Activated CD8-positive, alpha-beta memory T cell treated with anti-CD3 and anti-CD28 coated beads, Interleukin-2, amount 10 ng/mL, durations not matched to agents 7 days and 5 days (primary cell): ENCODE measurements at regions not wholly inside any gene's neighbourhood (a gene's known extent, or its start where the extent isn't known, plus 50 kb on each side); places are given as distances from the start of the nearest gene placed in this dataset.
"Not testable (repeated sequence)": the region's sequence is repeated elsewhere in the genome, so short reads cannot be mapped to it uniquely, and the experiment has no call there.

Experiments
- ATAC-seq: fragments of 150-1000 bp; cut with Tn5 transposase; one replicate; pipeline ENCODE4 v1.10.0; 2021; ENCODE audit warnings: moderate library complexity
- CTCF ChIA-PET: fragments of 350-600 bp; sonication (Branson Sonifier 250); formaldehyde crosslinking; loops from one replicate; lab custom pipeline; 2021; ENCODE audit warnings: antibody characterized with exemption; lab: Charles Lee
- DNase-seq: peaks from one replicate; pipeline ENCODE4 v3.0.0-alpha.2; 2020
- H3K27ac Mint-ChIP-seq: one replicate; pipeline ENCODE4 v1.8.0; 2021; ENCODE audit warnings: mild to moderate bottlenecking, mixed read lengths
- H3K27me3 Mint-ChIP-seq: one replicate; pipeline ENCODE4 v1.8.0; 2021; ENCODE audit warnings: mixed read lengths
- H3K36me3 Mint-ChIP-seq: one replicate; pipeline ENCODE4 v1.8.0; 2021; ENCODE audit warnings: mild to moderate bottlenecking, mixed read lengths
- H3K4me1 Mint-ChIP-seq: one replicate; pipeline ENCODE4 v1.8.0; 2021; ENCODE audit warnings: mixed read lengths
- H3K4me3 Mint-ChIP-seq: one replicate; pipeline ENCODE4 v1.8.0; 2021; ENCODE audit warnings: mild to moderate bottlenecking, moderate library complexity, mixed read lengths
- H3K9me3 Mint-ChIP-seq: one replicate; pipeline ENCODE4 v1.8.0; 2022; ENCODE audit warnings: low read depth, mixed read lengths

GRCh38 chr20:47988676-47989075 lies 203.4 kb upstream of the SULF2 start:
- CTCF ChIA-PET = no interaction called here
- Mint-ChIP-seq H3K27me3 (peaks cover 9% of the 10 kb centered on the region), H3K9me3 (no peaks in the 10 kb centered on the region)

GRCh38 chr20:47985092-47985850 lies 200.0 kb upstream of the SULF2 start:
- Mint-ChIP-seq H3K27me3 (peaks cover 5% of the 10 kb centered on the region), H3K27ac (no peak overlapping the region), H3K4me1 (no peaks in the 10 kb centered on the region), H3K36me3 (no peaks in the 10 kb centered on the region), H3K9me3 (no peaks in the 10 kb centered on the region), H3K4me3 (no peak overlapping the region)
- ATAC-seq = no peak
- CTCF ChIA-PET = no interaction called here
- no peak for DNase-seq

More at GRCh38 chr20:47988676-47989075, 203.4 kb upstream of the SULF2 start:
- ATAC-seq = no peak
- Mint-ChIP-seq H3K36me3 (no peaks in the 10 kb centered on the region), H3K4me1 (no peaks in the 10 kb centered on the region), H3K4me3 (no peak overlapping the region), H3K27ac (no peak overlapping the region)
- no peak for DNase-seq

- no peaks in the 10 kb centered on the region for H3K36me3 Mint-ChIP-seq
- no peaks in the 10 kb centered on the region for H3K4me1 Mint-ChIP-seq
- no peaks in the 10 kb centered on the region for H3K9me3 Mint-ChIP-seq
- ATAC-seq = no peak
- peaks cover 4% of the 10 kb centered on the region for H3K27me3 Mint-ChIP-seq
- H3K4me3 Mint-ChIP-seq = no peak overlapping the region
- no peak for DNase-seq
- H3K27ac Mint-ChIP-seq = no peak overlapping the region
- CTCF ChIA-PET = no interaction called here
Observed at GRCh38 chr20:47984437-47984836, 199.2 kb upstream of the SULF2 start.

GRCh38 chr20:47983642-47984041 lies 198.4 kb upstream of the SULF2 start:
- H3K27me3 Mint-ChIP-seq, H3K27ac Mint-ChIP-seq, CTCF ChIA-PET, H3K36me3 Mint-ChIP-seq, H3K9me3 Mint-ChIP-seq, H3K4me3 Mint-ChIP-seq, ATAC-seq, H3K4me1 Mint-ChIP-seq, DNase-seq: not testable (repeated sequence)

GRCh38 chr20:47982574-47983360 lies 197.5 kb upstream of the SULF2 start:
- no peaks in the 10 kb centered on the region for H3K36me3 Mint-ChIP-seq
- H3K9me3 Mint-ChIP-seq = no peaks in the 10 kb centered on the region
- CTCF ChIA-PET = no interaction called here
- peaks cover 7% of the 10 kb centered on the region for H3K27me3 Mint-ChIP-seq
- no peak overlapping the region for H3K4me3 Mint-ChIP-seq
- ATAC-seq = no peak
- DNase-seq = no peak
- H3K27ac Mint-ChIP-seq = no peak overlapping the region
- no peaks in the 10 kb centered on the region for H3K4me1 Mint-ChIP-seq

GRCh38 chr20:47981222-47981621 lies 195.9 kb upstream of the SULF2 start:
- ATAC-seq (no peak), DNase-seq (no peak)
- no peak overlapping the region for H3K4me3 Mint-ChIP-seq
- peaks cover 13% of the 10 kb centered on the region for H3K27me3 Mint-ChIP-seq
- H3K9me3 Mint-ChIP-seq = no peaks in the 10 kb centered on the region
- no peaks in the 10 kb centered on the region for H3K4me1 Mint-ChIP-seq
- no peaks in the 10 kb centered on the region for H3K36me3 Mint-ChIP-seq
- CTCF ChIA-PET = no interaction called here
- no peak overlapping the region for H3K27ac Mint-ChIP-seq

GRCh38 chr20:47980336-47981177 lies 195.3 kb upstream of the SULF2 start:
- CTCF ChIA-PET = no interaction called here
- Mint-ChIP-seq H3K4me1 (no peaks in the 10 kb centered on the region), H3K4me3 (no peak overlapping the region), H3K9me3 (no peaks in the 10 kb centered on the region), H3K27ac (no peak overlapping the region), H3K27me3 (peaks cover 13% of the 10 kb centered on the region), H3K36me3 (no peaks in the 10 kb centered on the region)
- no peak for ATAC-seq
- DNase-seq = no peak

GRCh38 chr20:47979361-47980095 lies 194.2 kb upstream of the SULF2 start:
- H3K9me3 Mint-ChIP-seq, ATAC-seq, H3K36me3 Mint-ChIP-seq, DNase-seq, H3K4me3 Mint-ChIP-seq, H3K4me1 Mint-ChIP-seq, H3K27ac Mint-ChIP-seq, CTCF ChIA-PET: not testable (repeated sequence)
- H3K27me3 Mint-ChIP-seq = peaks cover 13% of the 10 kb centered on the region

- CTCF ChIA-PET, ATAC-seq, H3K4me3 Mint-ChIP-seq: not testable (repeated sequence)
Observed at GRCh38 chr20:47978428-47979120, 193.3 kb upstream of the SULF2 start.

GRCh38 chr20:47977789-47978252 lies 192.5 kb upstream of the SULF2 start:
- H3K36me3 Mint-ChIP-seq, H3K4me1 Mint-ChIP-seq, DNase-seq, H3K27ac Mint-ChIP-seq, ATAC-seq, H3K4me3 Mint-ChIP-seq, CTCF ChIA-PET, H3K9me3 Mint-ChIP-seq: not testable (repeated sequence)
- peaks cover 13% of the 10 kb centered on the region for H3K27me3 Mint-ChIP-seq

More at GRCh38 chr20:47978428-47979120, 193.3 kb upstream of the SULF2 start:
- not testable (repeated sequence) for H3K27ac Mint-ChIP-seq, H3K36me3 Mint-ChIP-seq, H3K9me3 Mint-ChIP-seq, DNase-seq, H3K4me1 Mint-ChIP-seq
- H3K27me3 Mint-ChIP-seq = peaks cover 13% of the 10 kb centered on the region

GRCh38 chr20:47977017-47977788 lies 191.9 kb upstream of the SULF2 start:
- peaks cover 13% of the 10 kb centered on the region for H3K27me3 Mint-ChIP-seq
- CTCF ChIA-PET, ATAC-seq, H3K36me3 Mint-ChIP-seq, H3K4me3 Mint-ChIP-seq, H3K9me3 Mint-ChIP-seq, DNase-seq, H3K4me1 Mint-ChIP-seq, H3K27ac Mint-ChIP-seq: not testable (repeated sequence)
